ENCODE measurements at regions not wholly inside any gene's neighbourhood (a gene's known extent, or its start where the extent isn't known, plus 50 kb on each side); places are given as distances from the start of the nearest gene placed in this dataset.

- no peak for TF ChIP-seq CTCF (IDR thresholded peaks at IDR 0.05; ENCODE audit: low read length)
- no peak for TF ChIP-seq EZH2 (IDR thresholded peaks at IDR 0.05; ENCODE audit: borderline replicate concordance, low read length)
Measured at GRCh38 chr1:55353707-55354620, 138.8 kb upstream of the USP24 start.
